ENCODE measurements at regions not wholly inside any gene's neighbourhood (a gene's known extent, or its start where the extent isn't known, plus 50 kb on each side); places are given as distances from the start of the nearest gene placed in this dataset.

DNA sequence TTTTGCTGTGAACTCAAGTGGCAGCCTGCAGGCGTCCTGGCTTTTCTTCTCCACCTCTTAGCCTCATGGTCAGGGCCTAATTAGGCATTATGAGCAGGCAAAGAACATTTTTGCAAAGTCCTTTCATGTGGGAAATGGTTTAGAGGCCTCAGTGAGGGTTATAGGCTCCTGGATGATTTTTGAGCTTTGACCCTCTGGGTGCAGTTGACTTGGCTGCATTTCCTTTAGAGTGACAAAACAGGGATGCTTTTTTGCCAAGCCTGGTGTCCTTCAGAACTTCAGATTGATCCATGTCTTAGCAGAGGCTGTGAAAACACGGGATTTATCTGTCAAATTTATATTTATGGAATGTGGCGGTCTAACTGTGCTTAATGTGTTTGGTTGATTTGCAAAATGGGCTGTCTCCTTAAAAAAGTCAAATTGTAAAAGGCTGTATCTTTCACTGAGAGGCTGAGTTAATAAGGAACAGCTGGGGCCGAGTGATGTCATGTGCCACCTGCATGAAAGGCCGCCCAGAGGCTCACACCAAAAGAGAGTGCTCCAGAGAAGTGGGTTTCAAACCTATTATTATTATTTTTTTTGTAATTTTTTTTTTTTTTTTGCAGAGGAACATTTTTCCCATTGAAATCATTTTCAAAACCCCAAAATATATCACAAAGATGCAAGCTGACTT lies 192.2 kb upstream of the ARX start:
- no peak for TF ChIP-seq CTCF (IDR thresholded peaks at IDR 0.05; ENCODE audit: low read depth, low read length, missing control alignments)
- no peak for DNase-seq (ENCODE audit: low read depth)
- in situ Hi-C loops (cut with HindIII; ENCODE audit: low sequenced_read_pairs): no loop called here
- no peak overlapping the region for H3K4me3 ChIP-seq (ENCODE audit: low read depth, low read length)

- no peak for TF ChIP-seq CTCF (IDR thresholded peaks at IDR 0.05; ENCODE audit: low read depth, low read length, missing control alignments)
- DNase-seq (ENCODE audit: low read depth): peak; percentile 2
- in situ Hi-C loops (cut with HindIII; ENCODE audit: low sequenced_read_pairs): no loop called here
- no peak overlapping the region for H3K4me3 ChIP-seq (ENCODE audit: low read depth, low read length)
These were observed 191.0 kb upstream of the ARX start for GRCh38 chrX:25206778-25207177.

GRCh38 chrX:25204182-25204581 lies 188.4 kb upstream of the ARX start:
- in situ Hi-C loops (cut with HindIII; ENCODE audit: low sequenced_read_pairs): no loop called here

DNA sequence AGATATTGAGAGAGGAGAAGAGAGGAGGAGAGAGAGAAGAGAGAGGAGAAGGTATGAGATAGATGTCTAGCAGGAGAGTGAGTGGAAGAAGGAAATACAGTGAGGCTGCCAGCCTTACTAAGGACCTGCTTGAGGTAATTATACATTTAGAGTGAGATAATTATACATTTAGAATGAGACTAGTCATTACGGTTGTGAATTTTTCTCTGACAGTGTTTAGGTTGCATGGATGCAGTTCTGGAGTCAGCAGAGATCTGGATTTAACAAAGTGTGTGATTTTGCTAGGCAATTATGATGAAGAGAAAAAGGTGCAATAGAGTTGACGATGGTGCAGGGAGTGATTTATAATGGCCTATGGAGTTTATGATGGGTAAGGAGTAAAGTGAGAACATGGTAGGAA lies 187.1 kb upstream of the ARX start:
- no peak overlapping the region for H3K4me3 ChIP-seq (ENCODE audit: low read depth, low read length)
- no peak for TF ChIP-seq CTCF (IDR thresholded peaks at IDR 0.05; ENCODE audit: low read depth, low read length, missing control alignments)
- in situ Hi-C loops (cut with HindIII; ENCODE audit: low sequenced_read_pairs): no loop called here
- no peak for DNase-seq (ENCODE audit: low read depth)

More at GRCh38 chrX:25204182-25204581, 188.4 kb upstream of the ARX start:
- no peak for DNase-seq (ENCODE audit: low read depth)
- no peak for TF ChIP-seq CTCF (IDR thresholded peaks at IDR 0.05; ENCODE audit: low read depth, low read length, missing control alignments)
- H3K4me3 ChIP-seq (ENCODE audit: low read depth, low read length): no peak overlapping the region

DNA sequence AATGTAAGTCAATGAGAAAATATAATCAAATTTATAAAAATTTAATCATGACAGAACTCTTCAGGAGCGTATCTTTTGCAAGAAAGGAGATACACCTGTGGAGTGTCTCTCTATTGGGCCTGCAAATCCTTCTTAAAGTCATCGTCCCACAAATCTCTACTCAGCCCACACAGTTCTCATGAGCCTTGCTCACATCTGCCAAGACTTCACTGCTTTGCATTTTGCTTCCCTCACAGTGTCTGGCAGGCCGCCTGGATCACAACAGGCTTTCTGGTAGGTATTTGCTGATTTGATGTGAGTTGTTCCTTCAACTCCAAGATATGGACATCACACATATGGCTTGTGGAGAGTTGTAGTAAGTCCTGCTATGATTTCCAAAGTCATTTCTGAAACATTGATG lies 183.1 kb upstream of the ARX start:
- TF ChIP-seq CTCF (IDR thresholded peaks at IDR 0.05; ENCODE audit: low read depth, low read length, missing control alignments): no peak
- in situ Hi-C loops (cut with HindIII; ENCODE audit: low sequenced_read_pairs): no loop called here
- H3K4me3 ChIP-seq (ENCODE audit: low read depth, low read length): no peak overlapping the region
- DNase-seq (ENCODE audit: low read depth): peak; percentile 8

- TF ChIP-seq CTCF (IDR thresholded peaks at IDR 0.05; ENCODE audit: low read depth, low read length, missing control alignments): no peak
- no peak overlapping the region for H3K4me3 ChIP-seq (ENCODE audit: low read depth, low read length)
- in situ Hi-C loops (cut with HindIII; ENCODE audit: low sequenced_read_pairs): no loop called here
- DNase-seq (ENCODE audit: low read depth): no peak
These were observed 182.5 kb upstream of the ARX start for GRCh38 chrX:25198253-25198652.

Measured in astrocyte of the cerebellum (primary cell).